Left ventricle myocardium inferior (tissue), 1 donor: ENCODE measurements at regions not wholly inside any gene's neighbourhood (a gene's known extent, or its start where the extent isn't known, plus 50 kb on each side); places are given as distances from the start of the nearest gene placed in this dataset.

Source experiments
- DNase-seq: peaks from one replicate; pipeline ENCODE4 v3.0.0-alpha.2; 2020
- H3K27ac ChIP-seq: fragments of 200-600 bp; replicated peaks from 2 replicates; pipeline ENCODE4 v1.8.0; 2021
- H3K27me3 ChIP-seq: fragments of 200-600 bp; 2 replicates; pipeline ENCODE4 v1.8.0; 2021; ENCODE audit warnings: low read depth
- H3K36me3 ChIP-seq: fragments of 200-600 bp; 2 replicates; pipeline ENCODE4 v1.8.0; 2021
- H3K4me1 ChIP-seq: fragments of 200-600 bp; 2 replicates; pipeline ENCODE4 v1.8.0; 2021
- H3K4me3 ChIP-seq: fragments of 200-600 bp; 2 replicates; pipeline ENCODE4 v1.8.0; 2021; ENCODE audit warnings: mild to moderate bottlenecking, moderate library complexity
- H3K9me3 ChIP-seq: fragments of 200-600 bp; replicated peaks from 2 replicates; pipeline ENCODE4 v1.8.0; 2021
- CTCF ChIP-seq: fragments of 200-600 bp; IDR thresholded peaks from 2 replicates; pipeline ENCODE4 v1.8.0; 2021; ENCODE audit warnings: antibody characterized with exemption, mild to moderate bottlenecking, borderline replicate concordance
- intact Hi-C: fragments of 100-400 bp; cut with micrococcal nuclease; formaldehyde crosslinking; loops from one replicate; pipeline ENCODE4 v1.11.0; 2022
- donor health status: DM: no; HTN: yes; CAD: no; lungs with severe emphysema.

- intact Hi-C loops, result no loop called here
- Histone ChIP-seq H3K36me3 (no peaks in the 10 kb centered on the region), H3K4me3 (no peak overlapping the region), H3K9me3 (no peaks in the 10 kb centered on the region), H3K27me3 (peaks cover 61% of the 10 kb centered on the region), H3K4me1 (no peaks in the 10 kb centered on the region), H3K27ac (no peak overlapping the region)
- no peak for TF ChIP-seq CTCF
- no peak for DNase-seq
Observed at GRCh38 chr7:156001496-156002260, 189.4 kb upstream of the SHH start.

DNA sequence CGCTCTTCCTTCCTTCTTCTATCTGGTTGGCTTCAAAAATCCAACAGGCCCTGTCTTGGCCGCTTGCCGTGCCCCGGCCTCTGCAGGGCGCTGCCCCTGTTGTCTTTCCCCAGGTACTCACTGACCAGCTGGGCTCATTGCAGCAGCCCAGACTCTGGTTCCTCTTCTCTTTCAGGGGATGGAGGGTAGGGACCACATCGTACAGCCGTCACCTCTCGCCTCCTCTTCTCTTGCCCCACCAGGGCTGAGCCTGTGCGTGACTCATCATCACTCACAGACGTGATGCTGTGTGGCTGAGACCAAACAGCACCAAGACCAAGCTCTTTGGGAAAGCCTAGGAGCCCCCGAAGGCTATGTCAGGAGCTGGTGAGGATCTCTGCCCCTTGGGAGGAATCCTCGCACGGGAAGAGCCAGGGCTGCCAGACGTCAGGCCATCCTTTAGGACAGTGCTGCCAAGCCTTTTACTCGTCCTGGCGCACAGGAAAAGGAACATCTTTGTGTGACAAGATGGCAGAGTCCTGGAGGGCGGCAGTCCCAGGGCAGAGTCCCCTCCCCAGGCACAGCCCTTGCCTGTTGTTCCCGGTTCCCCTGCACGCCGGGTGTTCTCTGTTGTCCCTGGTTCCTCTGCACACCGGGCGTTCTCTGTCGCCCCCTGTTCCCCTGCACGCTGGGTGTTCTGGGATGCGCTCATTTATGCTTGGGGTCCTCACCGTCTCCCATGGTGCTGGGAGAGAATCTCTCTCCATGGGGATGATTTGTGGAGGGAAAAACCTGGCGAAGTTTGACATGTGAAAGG, 188.5 kb upstream of the SHH start:
- H3K4me1 ChIP-seq, result no peaks in the 10 kb centered on the region
- no peak for DNase-seq
- H3K36me3 ChIP-seq, result no peaks in the 10 kb centered on the region
- intact Hi-C loops, result no loop called here
- no peak overlapping the region for H3K27ac ChIP-seq
- peaks cover 65% of the 10 kb centered on the region for H3K27me3 ChIP-seq
- H3K4me3 ChIP-seq, result no peak overlapping the region
- TF ChIP-seq CTCF, result no peak
- no peaks in the 10 kb centered on the region for H3K9me3 ChIP-seq

DNA sequence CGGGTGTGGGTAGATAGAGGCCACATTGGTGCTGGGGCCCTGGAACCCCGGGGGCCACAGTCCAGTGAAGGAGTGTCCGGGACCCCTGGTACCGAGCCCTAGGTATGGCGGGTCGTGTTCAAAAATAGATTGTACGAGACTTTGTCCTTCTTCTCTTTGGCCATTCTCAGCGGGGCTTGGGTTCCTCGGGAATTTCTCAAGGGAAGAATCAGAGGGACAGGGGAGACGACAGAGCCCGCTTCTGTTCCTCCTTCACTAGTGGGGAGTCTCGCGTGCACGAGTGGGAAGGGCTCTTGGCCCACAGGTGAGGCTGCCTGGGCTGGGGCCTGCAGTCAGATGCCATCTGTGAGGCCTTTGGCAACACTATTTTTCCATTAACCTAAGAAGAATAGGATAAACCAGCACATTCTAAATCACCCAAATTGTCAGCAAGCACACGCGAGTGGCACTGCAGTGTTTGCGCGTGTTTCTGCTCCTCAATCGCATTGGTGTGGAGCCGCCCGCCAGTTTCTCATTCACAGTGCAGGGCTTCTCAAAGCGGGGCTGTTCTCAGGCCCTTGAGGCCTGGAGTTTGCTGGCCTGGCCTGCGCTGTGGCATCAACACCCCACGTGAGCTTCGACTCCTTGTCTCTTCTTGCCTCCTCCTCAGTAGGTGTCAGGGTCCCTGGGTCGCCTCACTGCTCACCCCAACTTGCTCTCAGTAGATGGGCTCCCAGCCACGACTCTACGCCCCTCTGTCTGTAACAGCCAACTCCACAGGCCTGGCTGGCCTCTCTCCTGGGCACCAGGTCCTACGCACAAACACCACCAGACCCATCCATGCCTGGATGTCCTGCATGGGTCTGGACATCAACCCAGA, 187.6 kb upstream of the SHH start:
- Histone ChIP-seq H3K4me1 (no peaks in the 10 kb centered on the region), H3K4me3 (no peak overlapping the region), H3K36me3 (no peaks in the 10 kb centered on the region), H3K27me3 (peaks cover 67% of the 10 kb centered on the region), H3K9me3 (no peaks in the 10 kb centered on the region), H3K27ac (no peak overlapping the region)
- DNase-seq, result no peak
- intact Hi-C loops, result no loop called here
- TF ChIP-seq CTCF, result no peak

DNA sequence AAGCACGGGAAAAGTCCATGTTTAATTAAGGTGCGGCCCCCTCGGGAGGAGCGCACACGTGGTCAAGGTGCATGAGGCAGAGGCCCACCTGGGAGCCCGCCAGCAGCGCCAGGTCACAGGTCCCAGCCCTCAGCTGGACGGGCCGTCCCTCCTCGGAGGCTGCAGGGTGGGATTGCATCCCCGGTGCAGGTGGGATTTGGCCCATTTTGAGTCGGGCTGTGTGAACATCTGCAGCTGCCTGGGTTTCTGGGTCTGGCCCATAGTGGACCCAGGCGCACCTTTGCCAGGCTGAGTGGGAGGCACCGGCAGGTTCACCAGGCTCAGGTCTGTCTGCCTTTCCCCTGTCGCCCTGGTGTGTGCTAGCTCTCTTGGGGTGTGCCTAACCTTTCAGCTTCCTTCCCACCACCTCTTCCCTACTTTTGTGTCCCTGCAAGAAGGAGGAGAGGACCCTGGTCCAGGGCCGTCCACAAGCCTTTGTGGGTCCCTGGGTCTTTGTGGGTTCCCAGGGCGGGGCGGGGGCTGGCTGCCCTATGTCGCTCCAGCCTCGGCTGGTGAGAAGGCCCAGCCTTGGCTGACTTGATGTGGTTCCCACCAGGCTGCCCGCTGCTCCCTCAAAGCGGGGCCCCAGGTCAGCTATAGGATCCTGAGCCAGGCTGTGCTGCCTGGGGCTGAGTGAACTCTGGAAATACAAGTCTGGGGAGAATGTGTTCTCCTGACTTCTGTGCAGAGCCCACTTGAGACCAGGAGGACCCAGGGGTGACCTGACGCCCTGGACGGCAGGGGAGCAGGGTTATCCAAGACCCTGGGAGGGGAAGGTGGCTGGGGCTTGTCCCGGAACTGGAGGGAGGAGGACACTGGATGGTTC, 186.7 kb upstream of the SHH start:
- no peak overlapping the region for H3K27ac ChIP-seq
- no peaks in the 10 kb centered on the region for H3K9me3 ChIP-seq
- no peak for TF ChIP-seq CTCF
- no peak overlapping the region for H3K4me3 ChIP-seq
- intact Hi-C loops, result no loop called here
- no peaks in the 10 kb centered on the region for H3K36me3 ChIP-seq
- no peaks in the 10 kb centered on the region for H3K4me1 ChIP-seq
- DNase-seq, result no peak
- peaks cover 65% of the 10 kb centered on the region for H3K27me3 ChIP-seq

GRCh38 chr7:155998328-155998691, 186.0 kb upstream of the SHH start:
- Histone ChIP-seq H3K27ac (no peak overlapping the region), H3K4me1 (no peaks in the 10 kb centered on the region), H3K27me3 (peaks cover 61% of the 10 kb centered on the region), H3K9me3 (no peaks in the 10 kb centered on the region), H3K4me3 (no peak overlapping the region), H3K36me3 (no peaks in the 10 kb centered on the region)
- intact Hi-C loops, result no loop called here
- no peak for DNase-seq
- TF ChIP-seq CTCF, result no peak
